Gastrocnemius medialis (tissue), 4 donors: ENCODE measurements at regions not wholly inside any gene's neighbourhood (a gene's known extent, or its start where the extent isn't known, plus 50 kb on each side); places are given as distances from the start of the nearest gene placed in this dataset.

Source experiments
- POLR2A ChIP-seq, 2 donors: fragments of 450-650 bp; IDR thresholded peaks; one replicate each; pipeline ENCODE4 v1.6.1; 2017; ENCODE audit warnings: antibody characterized with exemption in 2 of 2, mild to moderate bottlenecking in 2 of 2, moderate library complexity in 2 of 2
- TF ChIP-seq, protein P1 (sequence below), 5 experiments: fragments of 450-650 bp in 3 of 5; fragments of 200-600 bp in 2 of 5; sonication (generic) in 2 of 5; IDR thresholded peaks in 4 of 5; conservative IDR thresholded peaks in 1 of 5; 1 replicate in 4 of 5; 2 replicates in 1 of 5; pipeline ENCODE4 v1.5.1; 2016 to 2019; ENCODE audit warnings: antibody characterized with exemption in 5 of 5, mild to moderate bottlenecking in 3 of 5, moderate library complexity in 3 of 5

- TF ChIP-seq, protein P1, sequence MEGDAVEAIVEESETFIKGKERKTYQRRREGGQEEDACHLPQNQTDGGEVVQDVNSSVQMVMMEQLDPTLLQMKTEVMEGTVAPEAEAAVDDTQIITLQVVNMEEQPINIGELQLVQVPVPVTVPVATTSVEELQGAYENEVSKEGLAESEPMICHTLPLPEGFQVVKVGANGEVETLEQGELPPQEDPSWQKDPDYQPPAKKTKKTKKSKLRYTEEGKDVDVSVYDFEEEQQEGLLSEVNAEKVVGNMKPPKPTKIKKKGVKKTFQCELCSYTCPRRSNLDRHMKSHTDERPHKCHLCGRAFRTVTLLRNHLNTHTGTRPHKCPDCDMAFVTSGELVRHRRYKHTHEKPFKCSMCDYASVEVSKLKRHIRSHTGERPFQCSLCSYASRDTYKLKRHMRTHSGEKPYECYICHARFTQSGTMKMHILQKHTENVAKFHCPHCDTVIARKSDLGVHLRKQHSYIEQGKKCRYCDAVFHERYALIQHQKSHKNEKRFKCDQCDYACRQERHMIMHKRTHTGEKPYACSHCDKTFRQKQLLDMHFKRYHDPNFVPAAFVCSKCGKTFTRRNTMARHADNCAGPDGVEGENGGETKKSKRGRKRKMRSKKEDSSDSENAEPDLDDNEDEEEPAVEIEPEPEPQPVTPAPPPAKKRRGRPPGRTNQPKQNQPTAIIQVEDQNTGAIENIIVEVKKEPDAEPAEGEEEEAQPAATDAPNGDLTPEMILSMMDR (IDR thresholded peaks at IDR 0.05 in 4 of 5, conservative IDR thresholded peaks at IDR 0.05 in 1 of 5): no peak
- no peak for TF ChIP-seq POLR2A (IDR thresholded peaks at IDR 0.05)
These were observed 308.9 kb downstream of the DHX35 start for GRCh38 chr20:39270837-39271604.
